ENCODE measurements at regions not wholly inside any gene's neighbourhood (a gene's known extent, or its start where the extent isn't known, plus 50 kb on each side); places are given as distances from the start of the nearest gene placed in this dataset.

- H3K9me3 ChIP-seq (ENCODE audit: control insufficient read depth, low read length), result no peaks in the 10 kb centered on the region
- no peaks in the 10 kb centered on the region for H3K36me3 ChIP-seq (ENCODE audit: control insufficient read depth, insufficient read depth, low read length)
- no peak overlapping the region for H3K9ac ChIP-seq (ENCODE audit: extremely low read depth, low read length, poor library complexity, severe bottlenecking)
- no peak overlapping the region for H3K4me3 Mint-ChIP-seq
- peaks cover 2% of the 10 kb centered on the region for H3K27me3 Mint-ChIP-seq (ENCODE audit: insufficient read depth)
- H3K27me3 ChIP-seq (ENCODE audit: control insufficient read depth, insufficient read depth, low read length, poor library complexity, severe bottlenecking), result no peaks in the 10 kb centered on the region
- H3K27ac ChIP-seq (ENCODE audit: low read depth, low read length), result no peak overlapping the region
- H3K9me3 Mint-ChIP-seq, result peaks cover 65% of the 10 kb centered on the region
- no peak for DNase-seq
- H3K27ac Mint-ChIP-seq, result no peak overlapping the region
- no peaks in the 10 kb centered on the region for H3K36me3 Mint-ChIP-seq (ENCODE audit: low read depth)
- WGBS, 2 experiments (ENCODE audit: insufficient coverage in 1 of 2, insufficient read length in 1 of 2), result 83 to 89% methylated on average over 5 to 10 of the region's 11 CpGs
- H3K4me1 ChIP-seq (ENCODE audit: control insufficient read depth, insufficient read depth, low read length), result no peaks in the 10 kb centered on the region
- H3K4me3 ChIP-seq (ENCODE audit: low read length), result no peak overlapping the region
- TF ChIP-seq CTCF (conservative IDR thresholded peaks at IDR 0.05), result no peak
- H3K4me1 Mint-ChIP-seq, result no peaks in the 10 kb centered on the region
Observed at GRCh38 chr4:189771696-189772361, 168.8 kb upstream of the FRG1 start.

- no peaks in the 10 kb centered on the region for H3K36me3 ChIP-seq (ENCODE audit: control insufficient read depth, insufficient read depth, low read length)
- DNase-seq, result peak; percentile 53
- no peaks in the 10 kb centered on the region for H3K27me3 ChIP-seq (ENCODE audit: control insufficient read depth, insufficient read depth, low read length, poor library complexity, severe bottlenecking)
- H3K27ac ChIP-seq (ENCODE audit: low read depth, low read length), result no peak overlapping the region
- Mint-ChIP-seq H3K4me1 (no peaks in the 10 kb centered on the region), H3K4me3 (no peak overlapping the region), H3K27ac (no peak overlapping the region), H3K36me3 (ENCODE audit: low read depth) (no peaks in the 10 kb centered on the region), H3K27me3 (ENCODE audit: insufficient read depth) (peaks cover 2% of the 10 kb centered on the region), H3K9me3 (peaks cover 65% of the 10 kb centered on the region)
- 80% methylated on average over 6 of the region's 6 CpGs; no CpG with 5 or more reads in 1 of the 2 experiments for WGBS, 2 experiments (ENCODE audit: insufficient coverage in 1 of 2, insufficient read length in 1 of 2)
- no peak overlapping the region for H3K9ac ChIP-seq (ENCODE audit: extremely low read depth, low read length, poor library complexity, severe bottlenecking)
- TF ChIP-seq CTCF (conservative IDR thresholded peaks at IDR 0.05), result no peak
- no peak overlapping the region for H3K4me3 ChIP-seq (ENCODE audit: low read length)
- no peaks in the 10 kb centered on the region for H3K4me1 ChIP-seq (ENCODE audit: control insufficient read depth, insufficient read depth, low read length)
- no peaks in the 10 kb centered on the region for H3K9me3 ChIP-seq (ENCODE audit: control insufficient read depth, low read length)
Observed at GRCh38 chr4:189773909-189774308, 166.8 kb upstream of the FRG1 start.

GRCh38 chr4:189779281-189779980, 161.2 kb upstream of the FRG1 start:
- Mint-ChIP-seq H3K4me3 (no peak overlapping the region), H3K27me3 (ENCODE audit: insufficient read depth) (peaks cover 8% of the 10 kb centered on the region), H3K4me1 (no peaks in the 10 kb centered on the region), H3K27ac (no peak overlapping the region), H3K9me3 (peaks cover 79% of the 10 kb centered on the region), H3K36me3 (ENCODE audit: low read depth) (no peaks in the 10 kb centered on the region)
- Histone ChIP-seq H3K27ac (ENCODE audit: low read depth, low read length) (no peak overlapping the region), H3K27me3 (ENCODE audit: control insufficient read depth, insufficient read depth, low read length, poor library complexity, severe bottlenecking) (no peaks in the 10 kb centered on the region), H3K4me3 (ENCODE audit: low read length) (no peak overlapping the region), H3K9ac (ENCODE audit: extremely low read depth, low read length, poor library complexity, severe bottlenecking) (no peak overlapping the region), H3K9me3 (ENCODE audit: control insufficient read depth, low read length) (peaks cover 4% of the 10 kb centered on the region), H3K36me3 (ENCODE audit: control insufficient read depth, insufficient read depth, low read length) (no peaks in the 10 kb centered on the region), H3K4me1 (ENCODE audit: control insufficient read depth, insufficient read depth, low read length) (peaks cover 6% of the 10 kb centered on the region)
- no peak for DNase-seq
- WGBS, 2 experiments (ENCODE audit: insufficient coverage in 1 of 2, insufficient read length in 1 of 2), result 93 to 100% methylated on average over 3 to 6 of the region's 7 CpGs
- TF ChIP-seq CTCF (conservative IDR thresholded peaks at IDR 0.05), result no peak

Measured in endodermal cell (in vitro differentiated cells).